ENCODE measurements at regions not wholly inside any gene's neighbourhood (a gene's known extent, or its start where the extent isn't known, plus 50 kb on each side); places are given as distances from the start of the nearest gene placed in this dataset.
A peak's percentile ranks its signal among the peaks of the same experiment; 100 is the strongest.

DNA sequence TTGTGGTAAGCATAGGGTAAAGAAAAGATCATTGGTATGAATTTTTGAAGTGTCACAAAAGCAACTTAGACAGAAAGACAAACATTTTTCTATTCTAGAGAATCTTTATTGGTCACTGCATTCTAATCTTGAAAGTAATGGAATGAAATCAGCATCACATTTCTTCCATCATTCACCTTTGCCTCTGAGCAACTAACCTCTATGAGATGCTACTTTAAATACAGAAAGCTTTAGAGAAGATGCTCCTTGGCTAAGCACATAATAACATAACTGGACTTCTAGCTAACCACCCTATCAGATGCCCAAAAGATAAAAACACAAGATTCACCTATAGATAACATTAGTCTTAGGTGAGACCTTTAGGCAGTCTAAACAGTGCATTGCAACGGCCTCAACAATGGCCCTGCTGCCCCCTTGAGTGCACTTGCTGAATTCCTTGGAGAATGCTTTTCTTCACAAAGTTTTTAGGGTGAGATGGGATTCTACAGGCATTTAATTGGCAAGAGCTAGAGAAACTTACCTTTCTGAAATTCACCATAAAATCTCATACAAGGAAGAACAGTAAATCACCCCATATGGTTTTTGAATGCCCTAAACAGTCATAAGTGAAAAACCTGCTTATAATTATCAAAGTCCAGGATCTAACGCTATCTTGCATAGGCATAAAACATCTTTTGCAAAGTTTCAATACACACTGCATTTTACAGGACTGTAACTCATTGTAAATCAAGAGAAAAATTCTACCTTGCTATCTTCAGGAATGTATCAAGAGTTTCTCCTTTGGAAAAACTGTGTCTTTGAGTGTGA is 791.3 kb upstream of the CHAC2 start:
- TF ChIP-seq, protein P1, sequence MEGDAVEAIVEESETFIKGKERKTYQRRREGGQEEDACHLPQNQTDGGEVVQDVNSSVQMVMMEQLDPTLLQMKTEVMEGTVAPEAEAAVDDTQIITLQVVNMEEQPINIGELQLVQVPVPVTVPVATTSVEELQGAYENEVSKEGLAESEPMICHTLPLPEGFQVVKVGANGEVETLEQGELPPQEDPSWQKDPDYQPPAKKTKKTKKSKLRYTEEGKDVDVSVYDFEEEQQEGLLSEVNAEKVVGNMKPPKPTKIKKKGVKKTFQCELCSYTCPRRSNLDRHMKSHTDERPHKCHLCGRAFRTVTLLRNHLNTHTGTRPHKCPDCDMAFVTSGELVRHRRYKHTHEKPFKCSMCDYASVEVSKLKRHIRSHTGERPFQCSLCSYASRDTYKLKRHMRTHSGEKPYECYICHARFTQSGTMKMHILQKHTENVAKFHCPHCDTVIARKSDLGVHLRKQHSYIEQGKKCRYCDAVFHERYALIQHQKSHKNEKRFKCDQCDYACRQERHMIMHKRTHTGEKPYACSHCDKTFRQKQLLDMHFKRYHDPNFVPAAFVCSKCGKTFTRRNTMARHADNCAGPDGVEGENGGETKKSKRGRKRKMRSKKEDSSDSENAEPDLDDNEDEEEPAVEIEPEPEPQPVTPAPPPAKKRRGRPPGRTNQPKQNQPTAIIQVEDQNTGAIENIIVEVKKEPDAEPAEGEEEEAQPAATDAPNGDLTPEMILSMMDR (IDR thresholded peaks at IDR 0.05), result peak; percentile 41 to 52 (median 45)
- no peak for TF ChIP-seq POLR2A (IDR thresholded peaks at IDR 0.05)

Data from right lobe of liver (tissue), 4 donors.